ENCODE measurements at regions not wholly inside any gene's neighbourhood (a gene's known extent, or its start where the extent isn't known, plus 50 kb on each side); places are given as distances from the start of the nearest gene placed in this dataset.

- 81% methylated on average over 13 of the region's 13 CpGs for WGBS (ENCODE audit: insufficient coverage)
- peaks cover 10% of the 10 kb centered on the region for H3K9me3 ChIP-seq (ENCODE audit: control insufficient read depth, insufficient read depth, low read length)
- H3K27me3 ChIP-seq (ENCODE audit: control insufficient read depth, insufficient read depth, low read length), result peaks cover 2% of the 10 kb centered on the region
- no peak overlapping the region for H3K4me3 ChIP-seq (ENCODE audit: low read depth, low read length)
- H3K4me1 ChIP-seq (ENCODE audit: control insufficient read depth, insufficient read depth, low read length), result peaks cover 7% of the 10 kb centered on the region
- H3K36me3 ChIP-seq (ENCODE audit: control insufficient read depth, insufficient read depth, low read length), result no peaks in the 10 kb centered on the region
- DNase-seq (ENCODE audit: low read depth in 4 of 6, low spot score in 6 of 6), result no peak
- no peak overlapping the region for H3K27ac ChIP-seq (ENCODE audit: low read depth, low read length)
Measured at GRCh38 chr7:155188821-155189581, 108.7 kb upstream of the INSIG1 start.

DNA sequence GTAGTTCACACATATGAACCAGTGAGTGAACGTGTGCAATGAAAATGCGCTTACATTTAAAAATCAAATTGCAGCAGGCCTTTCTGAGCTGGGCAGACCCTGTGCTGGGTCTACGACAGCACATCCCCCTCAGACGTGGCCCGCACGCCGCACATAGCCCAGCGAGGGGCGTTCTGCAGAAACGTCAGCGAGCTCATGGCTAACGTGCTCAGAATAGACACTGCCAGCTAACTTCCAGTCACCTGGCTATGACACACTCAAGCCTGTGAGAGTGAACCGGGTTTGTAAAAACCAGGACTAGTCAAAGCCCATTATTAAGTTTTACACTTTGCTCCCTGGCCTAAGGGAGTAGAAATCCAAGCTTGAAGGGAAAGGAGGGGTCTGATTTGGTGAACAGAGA is 108.1 kb upstream of the INSIG1 start:
- H3K4me3 ChIP-seq (ENCODE audit: low read depth, low read length), result no peak overlapping the region
- no peak overlapping the region for H3K27ac ChIP-seq (ENCODE audit: low read depth, low read length)
- peaks cover 10% of the 10 kb centered on the region for H3K4me1 ChIP-seq (ENCODE audit: control insufficient read depth, insufficient read depth, low read length)
- DNase-seq (ENCODE audit: low read depth in 4 of 6, low spot score in 6 of 6), result no peak
- peaks cover 6% of the 10 kb centered on the region for H3K9me3 ChIP-seq (ENCODE audit: control insufficient read depth, insufficient read depth, low read length)
- WGBS (ENCODE audit: insufficient coverage), result 84% methylated on average over 12 of the region's 13 CpGs
- H3K36me3 ChIP-seq (ENCODE audit: control insufficient read depth, insufficient read depth, low read length), result no peaks in the 10 kb centered on the region
- H3K27me3 ChIP-seq (ENCODE audit: control insufficient read depth, insufficient read depth, low read length), result peaks cover 2% of the 10 kb centered on the region

- 14% methylated on average over 27 of the region's 28 CpGs for WGBS (ENCODE audit: insufficient coverage)
- H3K36me3 ChIP-seq (ENCODE audit: control insufficient read depth, insufficient read depth, low read length), result no peaks in the 10 kb centered on the region
- H3K4me1 ChIP-seq (ENCODE audit: control insufficient read depth, insufficient read depth, low read length), result peaks cover 13% of the 10 kb centered on the region
- H3K4me3 ChIP-seq (ENCODE audit: low read depth, low read length), result no peak overlapping the region
- peak in 3 of 6 donors; percentile 24 to 68 (median 47) for DNase-seq (ENCODE audit: low read depth in 4 of 6, low spot score in 6 of 6)
- peaks cover 2% of the 10 kb centered on the region for H3K27me3 ChIP-seq (ENCODE audit: control insufficient read depth, insufficient read depth, low read length)
- no peak overlapping the region for H3K27ac ChIP-seq (ENCODE audit: low read depth, low read length)
- peaks cover 3% of the 10 kb centered on the region for H3K9me3 ChIP-seq (ENCODE audit: control insufficient read depth, insufficient read depth, low read length)
Measured at GRCh38 chr7:155190688-155191087, 107.0 kb upstream of the INSIG1 start.

GRCh38 chr7:155191137-155191536 is 106.5 kb upstream of the INSIG1 start:
- no peaks in the 10 kb centered on the region for H3K36me3 ChIP-seq (ENCODE audit: control insufficient read depth, insufficient read depth, low read length)
- no peak overlapping the region for H3K4me3 ChIP-seq (ENCODE audit: low read depth, low read length)
- H3K27me3 ChIP-seq (ENCODE audit: control insufficient read depth, insufficient read depth, low read length), result peaks cover 2% of the 10 kb centered on the region
- no peak for DNase-seq (ENCODE audit: low read depth in 4 of 6, low spot score in 6 of 6)
- peaks cover 13% of the 10 kb centered on the region for H3K4me1 ChIP-seq (ENCODE audit: control insufficient read depth, insufficient read depth, low read length)
- no peak overlapping the region for H3K27ac ChIP-seq (ENCODE audit: low read depth, low read length)
- H3K9me3 ChIP-seq (ENCODE audit: control insufficient read depth, insufficient read depth, low read length), result peaks cover 4% of the 10 kb centered on the region
- 91% methylated on average over 9 of the region's 14 CpGs for WGBS (ENCODE audit: insufficient coverage)

DNA sequence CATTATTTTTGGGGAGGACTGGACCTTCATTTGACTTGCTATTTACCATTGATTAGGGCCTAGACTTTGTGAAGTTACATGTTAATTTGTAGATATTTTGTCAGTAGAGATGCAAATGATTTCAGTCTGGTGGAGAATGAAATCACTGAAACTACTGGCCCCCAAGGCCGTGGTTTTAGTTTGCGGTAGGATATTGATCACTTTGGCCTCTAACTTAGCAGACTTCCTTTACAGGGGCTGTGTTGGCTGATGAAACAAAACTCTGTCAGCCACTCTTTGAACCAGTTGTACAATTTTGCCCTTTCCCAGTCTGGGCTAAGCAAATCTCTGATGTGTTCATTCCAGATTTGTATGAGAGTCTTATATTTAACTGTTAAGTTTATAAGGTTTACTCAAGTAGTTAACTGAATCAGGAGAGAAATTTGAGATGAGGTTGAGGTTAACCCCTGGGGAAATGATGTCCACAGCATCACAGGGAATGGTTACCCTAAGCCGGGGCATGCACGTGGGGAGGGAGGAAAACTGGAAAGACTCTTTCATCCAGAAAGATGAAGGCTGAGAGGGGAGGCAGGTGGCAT is 105.7 kb upstream of the INSIG1 start:
- H3K4me1 ChIP-seq (ENCODE audit: control insufficient read depth, insufficient read depth, low read length), result peaks cover 13% of the 10 kb centered on the region
- H3K27me3 ChIP-seq (ENCODE audit: control insufficient read depth, insufficient read depth, low read length), result peaks cover 2% of the 10 kb centered on the region
- 78% methylated on average over 2 of the region's 4 CpGs for WGBS (ENCODE audit: insufficient coverage)
- H3K4me3 ChIP-seq (ENCODE audit: low read depth, low read length), result no peak overlapping the region
- no peak for DNase-seq (ENCODE audit: low read depth in 4 of 6, low spot score in 6 of 6)
- no peaks in the 10 kb centered on the region for H3K36me3 ChIP-seq (ENCODE audit: control insufficient read depth, insufficient read depth, low read length)
- H3K9me3 ChIP-seq (ENCODE audit: control insufficient read depth, insufficient read depth, low read length), result peaks cover 7% of the 10 kb centered on the region
- H3K27ac ChIP-seq (ENCODE audit: low read depth, low read length), result no peak overlapping the region

GRCh38 chr7:155192961-155193640 is 104.6 kb upstream of the INSIG1 start:
- Histone ChIP-seq H3K4me1 (ENCODE audit: control insufficient read depth, insufficient read depth, low read length) (peaks cover 13% of the 10 kb centered on the region), H3K4me3 (ENCODE audit: low read depth, low read length) (no peak overlapping the region), H3K9me3 (ENCODE audit: control insufficient read depth, insufficient read depth, low read length) (peaks cover 7% of the 10 kb centered on the region), H3K27me3 (ENCODE audit: control insufficient read depth, insufficient read depth, low read length) (peaks cover 2% of the 10 kb centered on the region), H3K36me3 (ENCODE audit: control insufficient read depth, insufficient read depth, low read length) (no peaks in the 10 kb centered on the region), H3K27ac (ENCODE audit: low read depth, low read length) (no peak overlapping the region)
- 85% methylated on average over 6 of the region's 11 CpGs for WGBS (ENCODE audit: insufficient coverage)
- DNase-seq (ENCODE audit: low read depth in 4 of 6, low spot score in 6 of 6), result no peak

DNA sequence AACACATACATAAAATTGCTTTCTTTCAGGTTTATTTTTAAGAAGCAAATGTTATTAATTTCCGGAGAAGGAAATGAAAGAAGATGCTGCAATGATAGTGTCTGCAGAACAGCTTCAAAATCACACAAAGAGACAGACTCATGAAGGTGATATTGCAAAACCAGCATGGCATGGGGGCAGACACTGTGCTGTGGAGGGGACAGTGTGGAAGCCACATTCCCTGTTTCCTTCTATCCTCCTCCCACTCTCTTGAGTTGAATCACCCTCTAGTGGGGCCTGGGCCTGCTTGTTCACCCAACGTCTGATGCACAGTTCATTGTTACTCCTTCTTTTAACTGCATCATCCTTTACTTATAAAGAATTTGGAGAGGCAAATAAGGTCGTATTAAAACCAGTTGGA is 104.0 kb upstream of the INSIG1 start:
- WGBS (ENCODE audit: insufficient coverage), result no CpG with 5 or more reads among the region's 3 CpGs
- DNase-seq (ENCODE audit: low read depth in 4 of 6, low spot score in 6 of 6), result no peak
- no peaks in the 10 kb centered on the region for H3K36me3 ChIP-seq (ENCODE audit: control insufficient read depth, insufficient read depth, low read length)

GRCh38 chr7:155194382-155195140 is 103.1 kb upstream of the INSIG1 start:
- H3K9me3 ChIP-seq (ENCODE audit: control insufficient read depth, insufficient read depth, low read length), result peaks cover 7% of the 10 kb centered on the region
- H3K27me3 ChIP-seq (ENCODE audit: control insufficient read depth, insufficient read depth, low read length), result peaks cover 2% of the 10 kb centered on the region
- peak in 1 of 6 donors; percentile 7 for DNase-seq (ENCODE audit: low read depth in 4 of 6, low spot score in 6 of 6)
- H3K27ac ChIP-seq (ENCODE audit: low read depth, low read length), result no peak overlapping the region
- 45% methylated on average over 14 of the region's 18 CpGs for WGBS (ENCODE audit: insufficient coverage)
- H3K4me3 ChIP-seq (ENCODE audit: low read depth, low read length), result no peak overlapping the region
- H3K36me3 ChIP-seq (ENCODE audit: control insufficient read depth, insufficient read depth, low read length), result no peaks in the 10 kb centered on the region
- H3K4me1 ChIP-seq (ENCODE audit: control insufficient read depth, insufficient read depth, low read length), result peaks cover 13% of the 10 kb centered on the region

More for the DNA sequence above, 104.0 kb upstream of the INSIG1 start:
- H3K27me3 ChIP-seq (ENCODE audit: control insufficient read depth, insufficient read depth, low read length), result peaks cover 2% of the 10 kb centered on the region
- H3K9me3 ChIP-seq (ENCODE audit: control insufficient read depth, insufficient read depth, low read length), result peaks cover 7% of the 10 kb centered on the region
- no peak overlapping the region for H3K27ac ChIP-seq (ENCODE audit: low read depth, low read length)
- peaks cover 13% of the 10 kb centered on the region for H3K4me1 ChIP-seq (ENCODE audit: control insufficient read depth, insufficient read depth, low read length)
- no peak overlapping the region for H3K4me3 ChIP-seq (ENCODE audit: low read depth, low read length)

DNA sequence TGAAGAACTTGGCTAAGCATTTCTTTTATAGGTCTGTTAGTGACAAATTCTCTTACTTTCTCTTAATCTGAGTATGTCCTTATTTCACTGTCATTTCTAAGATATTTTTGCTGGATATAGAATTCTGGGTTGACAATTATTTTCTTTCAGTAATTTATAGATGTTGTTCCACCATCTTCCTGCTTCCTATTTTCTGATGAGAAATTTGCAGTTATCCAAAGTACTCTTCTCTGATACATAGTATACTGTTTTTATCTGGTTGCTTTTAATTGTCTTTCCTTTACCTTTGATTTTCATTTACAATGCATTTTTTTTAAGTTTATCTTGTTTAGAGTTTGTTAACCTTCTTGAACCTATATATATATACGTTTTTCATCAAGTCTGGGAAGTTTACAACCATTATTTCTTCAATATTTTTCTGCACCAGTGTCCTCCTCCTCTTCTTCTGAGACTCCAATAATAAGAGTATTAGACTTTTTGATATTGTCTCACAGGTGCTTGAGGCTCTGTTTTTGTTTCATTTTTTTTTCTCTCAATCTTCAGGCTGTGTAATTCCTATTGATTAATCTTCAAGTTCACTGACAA is 101.6 kb upstream of the INSIG1 start:
- H3K36me3 ChIP-seq (ENCODE audit: control insufficient read depth, insufficient read depth, low read length), result no peaks in the 10 kb centered on the region
- peaks cover 1% of the 10 kb centered on the region for H3K27me3 ChIP-seq (ENCODE audit: control insufficient read depth, insufficient read depth, low read length)
- WGBS (ENCODE audit: insufficient coverage), result no CpG with 5 or more reads among the region's 1 CpG
- no peak overlapping the region for H3K4me3 ChIP-seq (ENCODE audit: low read depth, low read length)
- peaks cover 7% of the 10 kb centered on the region for H3K9me3 ChIP-seq (ENCODE audit: control insufficient read depth, insufficient read depth, low read length)
- no peak overlapping the region for H3K27ac ChIP-seq (ENCODE audit: low read depth, low read length)
- no peak for DNase-seq (ENCODE audit: low read depth in 4 of 6, low spot score in 6 of 6)
- peaks cover 8% of the 10 kb centered on the region for H3K4me1 ChIP-seq (ENCODE audit: control insufficient read depth, insufficient read depth, low read length)
